Retina (tissue), 1 donor: ENCODE measurements at regions not wholly inside any gene's neighbourhood (a gene's known extent, or its start where the extent isn't known, plus 50 kb on each side); places are given as distances from the start of the nearest gene placed in this dataset.

ENCODE experiments used
- DNase-seq: peaks from one replicate; pipeline ENCODE4 v3.0.0-alpha.2; 2016

DNA sequence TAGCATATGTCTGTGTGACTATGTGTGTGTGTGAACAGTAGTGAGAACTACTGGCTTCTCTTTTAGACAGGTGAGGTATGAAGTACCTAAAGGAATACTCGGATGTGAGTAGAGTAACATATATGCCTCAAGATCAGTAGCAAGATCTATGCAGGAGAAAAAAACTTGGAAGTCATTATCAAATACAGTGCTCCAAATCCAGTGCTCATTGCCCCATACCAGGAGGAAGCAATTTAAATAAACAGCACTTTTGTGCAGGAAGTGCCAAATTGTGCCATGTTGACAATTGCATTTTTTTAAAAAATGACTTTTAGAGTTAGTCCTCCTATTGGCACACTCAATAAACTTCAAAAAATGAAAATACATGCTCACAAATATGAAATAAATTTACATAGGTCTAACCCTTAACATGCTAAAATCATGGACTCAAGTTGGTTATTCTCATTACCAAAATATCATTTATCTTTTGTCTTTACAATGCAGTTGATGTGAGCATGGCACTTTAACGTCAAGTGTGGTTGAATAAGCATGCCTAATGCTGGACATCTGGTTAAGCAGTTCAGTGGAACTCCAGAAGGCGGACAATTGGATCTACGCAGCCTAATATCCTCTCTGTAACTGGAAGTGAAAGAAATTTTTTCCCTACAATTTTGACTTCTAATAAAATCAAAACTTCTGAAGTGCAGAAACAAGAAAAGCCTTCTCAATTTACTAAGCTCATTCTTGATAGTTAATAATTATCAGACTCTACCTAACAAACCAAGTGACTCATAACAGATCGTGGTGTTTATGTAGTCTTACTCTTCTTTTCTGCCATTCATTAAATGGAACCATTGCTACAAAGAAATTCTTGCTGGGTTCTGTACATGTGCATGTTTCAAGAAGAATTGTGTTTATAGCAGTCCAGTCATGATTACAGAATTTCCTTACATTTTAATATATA, 195.2 kb downstream of the MDFIC start:
- no peak for DNase-seq

DNA sequence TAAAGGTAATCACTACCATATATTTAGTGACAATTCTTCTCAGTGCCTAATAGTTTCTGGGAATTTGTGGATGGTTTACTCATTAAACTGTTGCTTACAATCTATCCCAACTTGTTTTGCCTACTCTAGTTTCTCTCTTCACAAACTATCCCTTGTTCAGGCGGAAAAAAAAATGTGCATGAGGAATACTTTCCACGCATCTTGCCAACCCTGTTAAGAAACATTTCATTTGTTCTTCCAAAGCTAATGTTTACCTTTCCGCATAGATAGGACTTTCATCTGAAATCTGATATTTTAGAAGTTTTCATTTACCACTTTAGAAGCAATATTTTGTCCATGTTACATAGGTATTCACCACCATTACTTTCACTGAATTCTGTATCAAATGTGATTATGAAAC, 191.9 kb downstream of the MDFIC start:
- no peak for DNase-seq

DNA sequence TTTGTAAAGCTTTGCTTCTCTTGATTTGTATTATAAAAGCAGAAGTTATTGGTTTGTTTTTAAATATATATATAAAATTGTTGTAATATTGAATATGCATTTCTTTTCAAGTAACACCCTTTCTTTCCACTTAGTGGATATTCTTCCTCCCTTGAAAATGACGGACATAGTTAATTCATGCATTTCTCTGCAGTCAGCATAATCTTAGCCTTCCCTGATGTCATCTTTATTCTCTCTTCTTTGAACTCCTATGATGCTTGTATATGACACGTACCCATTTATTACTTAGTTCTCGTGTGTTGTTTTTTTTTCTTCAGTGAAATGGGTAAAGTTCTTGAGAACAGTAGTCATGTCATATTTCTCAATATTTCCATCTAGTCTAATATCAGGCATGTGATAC, 191.2 kb downstream of the MDFIC start:
- no peak for DNase-seq

DNA sequence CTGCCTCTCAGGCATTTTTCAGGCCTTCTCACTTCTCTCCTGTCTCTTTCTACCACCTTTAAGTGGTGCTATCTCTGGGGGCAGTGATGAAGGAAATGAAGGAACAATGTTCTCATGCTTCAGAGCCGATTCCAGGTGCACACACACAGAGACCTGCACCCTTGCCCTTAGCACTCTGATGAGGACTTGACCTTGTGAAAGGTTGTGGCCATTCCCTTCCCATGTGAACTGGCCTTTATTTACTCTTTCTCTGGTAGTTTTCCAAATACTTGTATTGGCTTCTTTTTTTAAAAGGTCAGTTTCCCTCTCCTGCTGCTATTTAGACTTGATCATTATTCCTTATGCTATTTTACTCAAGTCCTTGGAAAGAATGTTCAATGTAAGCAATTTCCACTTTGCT, 188.6 kb downstream of the MDFIC start:
- no peak for DNase-seq

DNA sequence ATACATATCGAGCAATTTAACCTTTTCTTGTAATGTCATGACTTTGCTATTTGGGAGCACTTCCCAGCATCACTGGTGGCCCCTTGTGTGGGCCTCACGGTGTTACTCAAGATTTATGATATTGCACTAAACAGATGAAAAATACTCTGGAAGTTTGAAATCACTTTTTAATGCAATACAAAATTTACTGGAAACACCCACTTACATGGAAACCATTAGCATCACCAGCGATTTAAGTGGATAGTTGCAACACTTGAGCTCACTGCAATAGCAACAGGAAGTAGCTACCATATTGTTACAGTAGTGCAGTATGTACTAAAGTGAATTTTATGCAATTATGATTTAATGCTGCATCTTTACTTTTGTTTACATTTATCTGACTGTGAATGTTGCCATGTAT, 184.4 kb downstream of the MDFIC start:
- DNase-seq, result no peak

DNA sequence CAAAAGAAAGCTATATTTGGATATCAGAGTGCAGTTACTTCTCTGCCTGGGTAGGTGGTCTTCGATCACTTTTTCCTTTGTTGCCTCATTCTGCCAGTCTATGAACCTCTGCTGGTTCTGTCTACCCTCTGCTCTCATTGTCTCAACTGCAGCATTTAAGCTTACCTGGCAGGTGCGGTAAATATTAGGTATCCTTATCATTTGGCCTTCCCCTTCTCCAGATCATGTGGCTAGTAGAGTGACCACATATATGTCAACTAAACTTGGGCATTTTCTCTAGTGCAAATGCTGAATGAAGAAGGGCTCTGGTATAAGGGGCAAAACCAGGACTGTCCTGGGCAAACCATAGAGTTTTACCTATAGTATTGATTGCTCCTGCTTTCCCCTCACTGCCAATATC, 180.8 kb downstream of the MDFIC start:
- DNase-seq, result no peak

DNA sequence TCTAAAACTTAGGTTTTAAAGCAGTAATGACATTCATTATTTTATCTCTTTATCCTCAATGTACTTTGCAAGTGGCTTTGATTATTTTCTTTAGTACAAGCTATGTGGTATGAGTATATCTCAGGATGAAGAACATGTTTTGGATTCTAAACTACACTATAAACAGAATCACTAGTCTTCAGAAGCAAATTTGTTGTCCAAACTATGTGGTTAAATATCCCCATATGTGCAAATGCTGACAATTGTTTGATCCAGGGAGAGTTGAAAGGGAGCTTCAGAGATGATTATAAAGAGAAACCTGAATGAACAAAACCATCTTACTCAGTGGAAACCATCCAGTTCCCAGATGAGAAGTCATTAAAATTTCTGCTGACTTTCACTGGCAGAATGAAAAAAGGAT, 179.3 kb downstream of the MDFIC start:
- no peak for DNase-seq

DNA sequence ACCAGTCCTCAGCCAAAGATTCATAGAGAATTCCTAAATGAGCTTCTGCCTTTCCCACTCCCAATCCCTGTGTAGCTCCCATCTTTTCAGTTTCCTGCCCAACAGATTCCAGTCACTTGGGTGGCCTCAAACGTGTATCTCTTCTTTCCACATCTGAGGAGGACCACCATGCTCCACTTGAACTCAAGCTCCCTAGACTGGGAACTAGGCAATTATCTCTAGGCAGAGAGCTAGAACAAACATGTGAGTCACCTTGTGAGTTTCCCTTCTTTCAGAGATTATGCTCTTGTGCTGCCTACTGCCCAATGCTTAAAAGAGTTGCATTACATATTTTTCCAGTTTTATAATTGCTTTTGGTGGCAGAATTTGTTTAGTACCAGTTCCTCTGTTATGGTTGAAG, 178.0 kb downstream of the MDFIC start:
- DNase-seq, result no peak

DNA sequence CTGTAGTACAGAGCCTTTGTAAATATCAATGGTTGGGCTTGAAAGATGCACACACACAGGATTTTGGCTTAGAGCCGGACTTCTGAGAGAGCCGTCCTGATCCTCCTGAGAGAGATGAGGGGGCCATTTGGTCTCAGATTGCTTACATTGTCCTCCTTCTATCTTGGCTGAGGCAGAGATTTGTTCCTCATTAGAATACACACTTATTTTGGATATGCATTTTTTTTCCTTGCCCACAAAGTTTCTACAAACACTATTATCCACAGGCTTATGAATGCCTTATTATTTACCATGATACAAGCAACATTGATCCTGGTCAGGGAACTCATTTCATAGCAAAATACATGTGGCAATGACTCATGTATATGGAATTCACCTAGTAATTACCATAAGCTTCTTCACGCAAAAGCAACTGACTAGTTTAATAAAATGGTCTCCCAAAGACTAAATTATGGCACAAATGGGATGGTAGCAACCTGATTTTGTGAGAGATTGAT, 175.3 kb downstream of the MDFIC start:
- DNase-seq, result no peak

DNA sequence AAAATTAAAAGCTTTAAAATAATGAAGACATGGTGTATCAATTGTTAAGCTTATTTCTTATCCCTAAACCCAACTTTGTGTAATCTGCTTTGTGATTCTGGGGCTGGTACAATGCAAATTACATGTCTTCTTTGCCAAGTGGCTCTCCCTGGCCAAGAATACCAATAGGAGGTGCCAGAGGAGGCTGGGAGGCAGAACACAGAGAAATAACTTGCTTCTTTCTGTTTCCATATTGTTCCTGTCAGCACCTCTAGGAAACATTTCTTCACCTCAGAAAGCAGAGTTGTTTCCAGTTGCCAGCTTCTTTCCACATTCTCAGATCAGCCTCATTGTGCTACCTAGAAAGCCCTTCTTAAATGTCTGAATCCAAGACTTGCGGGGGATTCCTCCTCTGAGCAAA, 174.4 kb downstream of the MDFIC start:
- no peak for DNase-seq

DNA sequence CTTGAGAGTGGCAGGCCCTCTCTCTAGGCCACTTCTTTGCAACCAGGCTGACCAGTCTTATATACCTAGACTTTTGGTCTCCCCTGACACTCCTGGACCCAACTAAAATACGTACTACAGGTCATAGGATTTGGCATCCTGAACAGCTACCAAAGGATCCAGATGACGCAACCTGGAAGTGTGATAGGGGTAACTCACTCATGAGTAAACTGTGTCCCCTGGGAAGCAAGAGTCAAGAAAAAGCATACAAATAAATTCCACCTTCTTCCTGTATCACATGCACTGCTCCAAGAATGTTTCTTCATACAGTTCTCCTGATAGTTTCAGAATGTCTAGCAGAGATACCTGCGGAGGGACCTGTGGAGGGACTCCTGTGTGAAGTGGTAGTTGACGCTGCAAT, 172.3 kb downstream of the MDFIC start:
- DNase-seq, result no peak

DNA sequence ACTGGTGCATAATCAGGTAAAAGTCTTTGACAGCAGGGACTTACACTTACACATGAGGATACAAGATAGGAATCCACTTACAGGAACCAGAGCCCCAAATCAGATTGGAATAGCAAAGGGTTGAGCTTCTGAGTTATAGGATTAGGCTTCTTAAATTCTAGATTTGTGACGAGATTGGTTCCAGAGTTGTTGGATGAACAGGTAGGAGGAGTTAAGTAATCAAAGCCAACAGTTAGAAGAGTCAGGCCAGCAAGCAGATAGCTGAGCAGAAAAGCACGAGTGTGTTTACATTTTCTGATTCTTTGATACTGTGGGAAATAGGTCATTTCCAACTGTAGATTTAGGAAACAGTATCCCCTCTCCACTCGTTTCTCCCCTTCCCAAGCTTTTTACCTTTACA, 167.0 kb downstream of the MDFIC start:
- DNase-seq, result peak; percentile 16

DNA sequence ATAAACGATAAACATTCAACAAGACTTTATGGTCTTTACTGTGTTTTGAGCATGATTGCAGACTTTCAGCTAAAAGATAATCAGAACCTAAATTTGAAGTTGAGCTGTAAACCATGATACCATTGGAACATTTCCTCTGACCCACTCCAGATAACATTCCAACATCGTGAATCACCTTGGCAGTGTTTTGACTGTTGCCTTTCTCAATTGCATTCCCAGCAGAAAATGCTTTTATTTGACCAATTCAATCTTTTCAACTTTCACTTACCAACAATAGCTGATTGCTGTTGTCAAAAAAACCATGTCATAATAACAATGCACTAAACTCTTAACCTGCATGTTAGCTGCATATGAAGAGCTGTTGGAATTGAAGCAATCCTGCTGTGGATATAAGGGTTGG, 165.5 kb downstream of the MDFIC start:
- no peak for DNase-seq

DNA sequence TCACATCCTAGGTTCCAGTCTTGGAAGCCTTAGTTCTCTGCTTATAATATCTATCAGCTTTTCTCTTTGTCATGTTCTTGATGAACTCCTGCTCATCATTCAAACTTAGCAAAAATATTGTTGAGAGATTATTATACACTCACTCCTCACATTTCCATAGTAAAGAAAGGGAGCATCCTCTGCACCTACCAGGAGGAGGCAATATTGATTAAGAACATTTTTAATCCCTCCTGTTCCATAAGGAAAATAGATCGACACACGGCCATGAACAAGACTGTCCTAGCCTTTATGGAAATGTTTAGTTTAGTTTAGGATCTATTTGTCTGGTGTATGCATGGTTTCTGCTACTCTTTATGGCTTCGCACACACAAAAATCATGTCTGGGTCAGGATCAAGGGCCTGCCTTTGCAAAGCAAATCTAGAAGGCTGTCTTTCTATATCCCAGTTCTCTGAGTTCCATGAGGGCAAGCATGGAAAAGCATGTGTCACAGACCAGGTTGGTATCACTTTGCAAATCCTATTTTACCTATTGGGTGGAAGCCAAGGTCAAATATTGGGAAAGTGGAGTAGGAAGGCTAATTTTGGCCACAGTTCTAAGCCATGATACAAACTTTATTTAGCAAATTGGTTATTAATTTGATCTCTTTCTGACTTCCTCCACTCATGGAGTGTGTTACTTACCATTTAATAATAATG, 164.4 kb downstream of the MDFIC start:
- DNase-seq, result no peak

DNA sequence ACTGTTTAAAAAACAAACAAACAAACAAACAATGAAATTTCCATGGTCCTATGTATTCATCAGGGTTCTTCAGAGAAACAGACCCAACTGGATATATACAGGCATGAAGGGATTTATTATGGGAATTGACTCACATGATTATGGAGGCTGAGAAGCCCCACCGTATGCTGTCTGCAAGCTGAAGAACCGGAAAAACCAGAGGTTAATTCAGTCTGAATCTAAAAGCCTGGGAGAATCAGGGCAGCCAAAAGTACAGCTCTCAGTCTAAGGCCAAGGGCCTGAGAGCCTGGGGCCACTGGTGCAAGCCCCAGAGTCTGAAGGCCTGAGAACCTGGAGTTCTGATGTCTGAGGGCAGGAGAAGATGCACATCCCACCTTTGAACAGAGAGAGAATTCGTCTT, 163.5 kb downstream of the MDFIC start:
- no peak for DNase-seq

DNA sequence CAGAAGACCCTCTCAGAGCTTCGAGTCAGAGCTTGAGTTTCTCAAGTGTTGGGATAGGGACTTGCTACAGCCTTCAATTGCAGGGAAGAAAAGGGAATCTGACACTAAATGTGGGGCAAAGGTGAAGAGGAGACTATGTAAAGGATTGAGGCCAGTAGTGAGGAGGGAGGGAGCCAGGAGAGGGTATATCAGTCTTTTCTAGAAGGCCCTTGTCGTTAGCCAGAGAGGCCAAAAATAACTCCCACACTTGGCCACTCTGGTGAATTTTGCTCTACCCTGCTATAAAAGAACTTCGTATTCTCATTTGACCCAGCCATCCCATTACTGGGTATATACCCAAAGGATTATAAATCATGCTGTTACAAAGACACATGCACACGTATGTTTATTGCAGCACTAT, 162.0 kb downstream of the MDFIC start:
- DNase-seq, result no peak

DNA sequence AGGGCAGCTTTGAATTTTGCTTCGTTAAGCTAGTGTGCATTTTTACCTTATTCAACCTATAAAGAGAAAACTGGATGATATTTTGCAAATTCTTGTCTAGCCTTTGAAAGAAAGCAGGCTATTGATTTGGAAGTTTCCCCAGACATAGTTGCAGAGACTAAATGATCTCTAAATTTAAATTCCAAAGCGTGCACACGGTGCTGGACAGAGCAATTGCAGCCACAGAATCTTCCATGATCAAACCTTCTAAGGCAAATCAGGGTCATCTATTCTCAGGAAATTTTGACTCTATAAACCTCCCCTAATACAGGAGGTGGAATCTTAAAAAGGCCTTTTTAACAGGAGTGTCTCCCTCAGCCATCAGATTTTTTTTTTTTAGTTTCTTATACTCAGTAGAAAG, 159.9 kb downstream of the MDFIC start:
- DNase-seq, result no peak

DNA sequence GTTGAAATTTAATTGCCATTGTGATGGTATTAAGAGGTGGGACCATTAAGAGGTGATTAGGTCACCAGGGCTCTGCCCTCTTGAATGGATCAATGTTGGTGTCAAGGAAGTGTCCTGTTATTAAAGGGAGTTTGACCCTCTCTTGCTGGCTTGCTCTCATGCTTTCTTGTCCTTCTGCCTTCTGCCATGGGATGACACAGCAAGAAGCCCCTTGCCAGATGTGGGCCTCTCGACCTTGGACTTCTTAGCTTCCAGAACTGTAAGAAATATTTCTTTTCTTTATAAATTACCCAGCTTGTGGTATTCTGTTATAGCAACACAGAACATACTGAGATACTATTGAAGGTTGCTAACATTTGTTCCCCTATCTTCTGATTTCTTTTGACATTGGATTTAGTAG, 157.0 kb downstream of the MDFIC start:
- DNase-seq, result no peak

DNA sequence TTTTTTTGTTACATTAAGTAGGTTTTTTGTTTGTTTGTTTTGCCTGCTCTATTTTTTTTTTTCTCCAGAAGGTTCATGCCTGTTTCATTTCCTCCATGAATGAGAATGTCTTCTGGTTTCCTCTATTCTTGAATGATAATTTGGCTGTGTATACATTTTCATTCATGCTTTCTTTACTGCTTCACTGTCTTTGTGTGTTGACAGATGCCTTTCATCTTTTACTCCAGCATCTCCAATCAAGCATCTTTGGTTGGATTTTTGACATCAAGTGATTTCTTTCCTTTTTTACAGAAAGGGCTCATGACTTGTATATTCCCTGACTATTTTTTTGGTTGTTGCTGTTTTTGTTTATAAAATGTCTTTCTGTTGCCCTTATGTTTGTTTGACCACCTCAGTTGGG, 156.5 kb downstream of the MDFIC start:
- no peak for DNase-seq

DNA sequence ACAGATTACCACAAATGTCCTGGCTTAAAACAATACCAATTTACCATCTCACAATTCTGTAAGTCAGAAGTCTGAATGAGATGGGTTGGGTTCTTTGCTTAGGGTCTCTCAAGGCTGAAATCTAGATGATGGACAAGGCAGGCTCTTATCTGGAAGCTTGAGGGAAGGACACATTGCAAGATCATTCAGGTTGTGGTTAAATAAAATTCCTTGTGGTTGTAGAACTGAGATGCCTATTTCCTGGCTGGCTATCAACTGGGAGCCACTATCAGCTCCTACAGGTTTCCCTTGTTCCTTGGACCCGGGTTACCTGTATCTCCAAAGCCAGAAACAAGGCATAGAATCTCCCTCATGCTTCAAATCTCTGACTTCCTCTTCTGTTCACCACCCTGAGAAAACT, 148.4 kb downstream of the MDFIC start:
- no peak for DNase-seq
